AG10803 (cell line): ENCODE measurements at regions not wholly inside any gene's neighbourhood (a gene's known extent, or its start where the extent isn't known, plus 50 kb on each side); places are given as distances from the start of the nearest gene placed in this dataset.
A peak's percentile ranks its signal among the peaks of the same experiment; 100 is the strongest.

ENCODE experiments used
- DNase-seq: peaks from one replicate; pipeline ENCODE4 v3.0.0; 2010; ENCODE audit warnings: low read depth
- H3K4me3 ChIP-seq: 2 replicates; pipeline ENCODE4 v1.5.1; 2011; ENCODE audit warnings: mild to moderate bottlenecking, low read length, control low read depth
- CTCF ChIP-seq: conservative IDR thresholded peaks from 2 replicates; pipeline ENCODE4 v1.5.1; 2011; ENCODE audit warnings: mild to moderate bottlenecking, low read length, control low read depth, inconsistent platforms

DNA sequence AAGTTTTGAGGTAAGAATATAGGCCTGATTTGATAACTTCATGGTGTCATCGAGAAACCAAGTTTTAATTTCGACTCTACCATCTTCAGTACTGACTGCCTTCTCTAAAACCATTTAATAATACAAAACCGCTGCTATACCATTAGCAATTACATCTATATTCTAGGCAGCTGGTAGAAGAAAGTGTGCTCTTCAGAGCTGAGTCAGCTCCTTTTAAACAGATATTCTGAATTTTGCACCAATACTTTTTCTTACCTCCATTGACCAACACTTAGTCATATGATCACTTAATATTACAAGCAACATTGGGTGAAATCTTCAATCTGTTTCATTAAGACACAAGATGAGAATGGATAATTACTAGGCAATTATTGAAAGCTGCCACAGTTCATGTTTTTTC, 1667.8 kb downstream of the PCDH9 start:
- no peak overlapping the region for H3K4me3 ChIP-seq
- TF ChIP-seq CTCF, result no peak
- no peak for DNase-seq

DNA sequence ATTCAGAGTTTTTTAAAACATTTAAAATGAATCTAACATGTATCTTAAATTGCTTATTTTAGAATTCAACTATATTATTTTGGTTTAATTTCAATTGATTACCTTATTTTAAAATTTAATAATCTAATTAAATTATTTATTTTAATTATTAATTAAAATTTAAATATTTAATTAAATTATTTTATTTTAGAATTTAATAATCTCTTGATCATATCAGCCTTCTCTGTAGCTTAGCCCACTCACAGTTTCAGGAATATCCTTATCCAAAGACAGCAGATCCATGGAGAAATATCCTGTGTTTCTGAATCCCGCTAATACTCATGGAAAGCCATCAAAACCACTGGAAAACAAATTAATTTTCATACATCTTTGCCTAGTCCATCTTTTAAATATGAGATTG, 1669.2 kb downstream of the PCDH9 start:
- H3K4me3 ChIP-seq, result no peak overlapping the region
- no peak for TF ChIP-seq CTCF
- DNase-seq, result no peak

DNA sequence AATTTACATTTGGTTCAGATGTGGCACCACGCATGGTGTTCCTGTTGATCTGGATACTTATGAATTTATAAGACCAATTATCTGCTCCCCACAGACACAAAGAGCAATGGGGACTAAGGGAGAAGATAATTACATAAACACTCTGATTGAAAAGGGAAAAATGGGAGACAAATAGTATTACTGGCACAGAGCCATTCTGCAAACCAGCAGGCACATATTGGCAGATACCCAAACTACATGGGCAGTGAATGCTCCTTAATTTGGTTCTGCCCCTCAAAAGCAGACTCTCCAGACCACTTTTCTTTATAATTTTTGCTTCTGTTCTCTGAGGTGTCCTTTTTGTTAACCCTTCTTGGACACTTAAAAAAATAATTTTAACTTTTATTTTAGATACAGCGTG, 1674.2 kb downstream of the PCDH9 start:
- H3K4me3 ChIP-seq, result no peak overlapping the region
- DNase-seq, result no peak
- no peak for TF ChIP-seq CTCF

GRCh38 chr13:65553096-65553727, 1676.9 kb downstream of the PCDH9 start:
- H3K4me3 ChIP-seq, result no peak overlapping the region
- TF ChIP-seq CTCF, result no peak
- DNase-seq, result no peak

- H3K4me3 ChIP-seq, result no peak overlapping the region
- DNase-seq, result no peak
These were observed 1678.9 kb downstream of the PCDH9 start for GRCh38 chr13:65551208-65551607.

DNA sequence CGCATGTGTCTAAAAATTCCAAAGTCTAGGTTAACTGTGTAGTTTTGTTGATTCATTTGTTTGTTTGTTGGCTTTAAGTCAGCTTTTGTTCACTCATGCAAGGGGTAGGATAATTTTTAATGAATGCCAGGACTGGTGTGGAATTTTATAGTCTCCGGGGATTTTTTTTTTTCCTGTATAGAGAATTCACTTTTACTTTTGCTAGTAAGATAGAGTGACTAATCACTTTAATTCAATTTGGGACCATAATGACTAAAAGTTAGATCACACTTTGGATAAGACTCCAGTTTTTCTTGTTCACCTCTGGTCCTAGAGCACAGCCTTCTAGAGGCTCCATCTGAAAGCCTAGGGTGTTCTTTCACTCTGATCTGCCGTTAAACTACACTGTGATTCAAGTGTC, 1690.0 kb downstream of the PCDH9 start:
- peak; percentile 3 for DNase-seq
- H3K4me3 ChIP-seq, result no peak overlapping the region
- no peak for TF ChIP-seq CTCF

More at GRCh38 chr13:65551208-65551607, 1678.9 kb downstream of the PCDH9 start:
- TF ChIP-seq CTCF, result no peak

DNA sequence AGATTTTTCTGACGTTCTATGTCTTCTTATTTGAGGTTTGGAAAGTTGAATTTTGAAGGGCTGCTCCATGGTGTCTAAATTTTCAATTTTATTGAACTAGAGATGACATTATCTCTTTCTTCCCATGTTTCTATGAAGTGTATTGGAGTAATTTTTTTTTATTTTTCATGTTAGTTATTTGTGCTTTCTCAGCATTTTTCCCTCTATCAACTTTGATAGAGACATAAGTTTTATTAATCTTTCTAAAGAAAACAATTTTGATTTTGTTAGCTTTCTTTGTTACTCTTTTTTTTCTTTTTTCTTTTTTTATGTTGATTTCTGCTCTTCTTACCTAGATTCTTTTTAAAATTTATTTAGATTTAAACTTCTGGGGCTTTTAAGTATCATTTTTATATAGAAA, 1694.8 kb downstream of the PCDH9 start:
- no peak for TF ChIP-seq CTCF
- no peak for DNase-seq
- H3K4me3 ChIP-seq, result no peak overlapping the region
